GM12878 (cell line): ENCODE measurements at regions not wholly inside any gene's neighbourhood (a gene's known extent, or its start where the extent isn't known, plus 50 kb on each side); places are given as distances from the start of the nearest gene placed in this dataset.

Source experiments
- CTCF ChIP-seq, 3 experiments: IDR thresholded peaks in 2 of 3; conservative IDR thresholded peaks in 1 of 3; 2 replicates each; pipeline ENCODE4 v1.5.1; 2011; ENCODE audit warnings: low read depth in 3 of 3, low read length in 3 of 3, mild to moderate bottlenecking in 3 of 3, control low read depth in 2 of 3, moderate library complexity in 2 of 3, inconsistent platforms in 1 of 3, mixed read lengths in 1 of 3; ENCODE audit not compliant: control insufficient read depth in 2 of 3, insufficient read depth in 1 of 3; ENCODE audit errors: extremely low read depth in 1 of 3
- EED ChIP-seq: sonication (generic); IDR thresholded peaks from 2 replicates; pipeline ENCODE4 v1.6.1; 2016; ENCODE audit warnings: antibody characterized with exemption, low read depth
- EGR1 ChIP-seq, 2 experiments: IDR thresholded peaks; 1 replicate in 1 of 2; 2 replicates in 1 of 2; pipeline ENCODE4 v1.6.1; 2011 to 2012; ENCODE audit warnings: low read depth in 2 of 2, low read length in 2 of 2, borderline replicate concordance in 1 of 2, mild to moderate bottlenecking in 1 of 2, moderate library complexity in 1 of 2
- ESRRA ChIP-seq: IDR thresholded peaks from 2 replicates; pipeline ENCODE4 v1.6.1; 2012; ENCODE audit warnings: mild to moderate bottlenecking, low read length, improper control_type of control experiment
- EZH2 ChIP-seq: IDR thresholded peaks from 2 replicates; pipeline ENCODE4 v1.6.1; 2012; ENCODE audit warnings: low read depth, mild to moderate bottlenecking, control low read depth, inconsistent platforms, low read length, borderline replicate concordance; ENCODE audit not compliant: control insufficient read depth
- IRF5 ChIP-seq: fragments of 450-650 bp; IDR thresholded peaks from 2 replicates; pipeline ENCODE4 v1.6.1; 2017; ENCODE audit warnings: borderline replicate concordance
- MXI1 ChIP-seq: fragments of 150-350 bp; IDR thresholded peaks from 2 replicates; pipeline ENCODE4 v1.6.1; 2011; ENCODE audit warnings: low read depth, mild to moderate bottlenecking, inconsistent platforms, low read length, improper control_type of control experiment
- PAX8 ChIP-seq: fragments of 450-650 bp; IDR thresholded peaks from 2 replicates; pipeline ENCODE4 v1.6.1; 2017; ENCODE audit warnings: mild to moderate bottlenecking, moderate library complexity
- TAF1 ChIP-seq: IDR thresholded peaks from 2 replicates; pipeline ENCODE4 v1.6.1; 2011; ENCODE audit warnings: mild to moderate bottlenecking, low read depth, low read length, borderline replicate concordance
- USF2 ChIP-seq: IDR thresholded peaks from 2 replicates; pipeline ENCODE4 v1.6.1; 2011; ENCODE audit warnings: low read depth, low read length, improper control_type of control experiment, borderline replicate concordance
- ZNF24 ChIP-seq: fragments of 450-650 bp; IDR thresholded peaks from 2 replicates; pipeline ENCODE4 v1.6.1; 2017; ENCODE audit warnings: antibody characterized with exemption, mild to moderate bottlenecking

GRCh38 chr16:66207139-66207882 is 159.2 kb upstream of the CDH5 start:
- TF ChIP-seq CTCF (IDR thresholded peaks at IDR 0.05 in 2 of 3, conservative IDR thresholded peaks at IDR 0.05 in 1 of 3; ENCODE audit: control insufficient read depth in 2 of 3, extremely low read depth in 1 of 3, insufficient read depth in 1 of 3, low read depth in 3 of 3, low read length in 3 of 3) (no peak), ESRRA (no peak), TAF1 (no peak), IRF5 (no peak), EGR1 (IDR thresholded peaks at IDR 0.05; ENCODE audit: borderline replicate concordance in 1 of 2, low read depth in 2 of 2, low read length in 2 of 2) (no peak), EED (no peak), PAX8 (no peak), EZH2 (no peak), USF2 (no peak), ZNF24 (no peak), MXI1 (no peak)
